Loucy (cell line): ENCODE measurements at regions not wholly inside any gene's neighbourhood (a gene's known extent, or its start where the extent isn't known, plus 50 kb on each side); places are given as distances from the start of the nearest gene placed in this dataset.

ENCODE experiments used
- EZH2phosphoT487 ChIP-seq: fragments of 200-600 bp; IDR thresholded peaks from 2 replicates; pipeline ENCODE4 v1.6.1; 2018; ENCODE audit warnings: antibody characterized with exemption, mild to moderate bottlenecking, moderate library complexity, borderline replicate concordance
- TF ChIP-seq, protein P1 (sequence below): fragments of 200-600 bp; sonication (generic); conservative IDR thresholded peaks from 2 replicates; pipeline ENCODE4 v1.5.1; 2014; ENCODE audit warnings: mild to moderate bottlenecking, antibody characterized with exemption, low read length

DNA sequence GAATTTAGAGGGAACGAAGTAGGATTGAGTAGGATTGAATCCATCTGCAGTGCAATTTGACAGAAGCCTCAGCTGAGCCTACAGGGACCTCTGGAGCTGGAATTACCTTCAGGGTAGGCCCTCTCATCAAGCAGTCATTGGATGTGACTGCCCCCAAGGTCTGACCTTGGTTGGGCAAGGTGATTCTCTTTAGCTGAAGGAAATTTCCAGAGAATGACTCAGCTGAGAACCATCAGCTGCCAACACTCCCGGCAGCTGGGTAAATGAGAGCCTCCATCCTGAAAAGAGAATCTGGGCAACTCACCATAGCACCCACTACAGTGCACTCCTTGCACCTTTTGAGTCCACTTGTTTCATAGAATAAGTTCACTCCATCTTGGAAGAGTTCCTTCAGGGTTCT is 113.5 kb upstream of the MED13 start:
- TF ChIP-seq, protein P1, sequence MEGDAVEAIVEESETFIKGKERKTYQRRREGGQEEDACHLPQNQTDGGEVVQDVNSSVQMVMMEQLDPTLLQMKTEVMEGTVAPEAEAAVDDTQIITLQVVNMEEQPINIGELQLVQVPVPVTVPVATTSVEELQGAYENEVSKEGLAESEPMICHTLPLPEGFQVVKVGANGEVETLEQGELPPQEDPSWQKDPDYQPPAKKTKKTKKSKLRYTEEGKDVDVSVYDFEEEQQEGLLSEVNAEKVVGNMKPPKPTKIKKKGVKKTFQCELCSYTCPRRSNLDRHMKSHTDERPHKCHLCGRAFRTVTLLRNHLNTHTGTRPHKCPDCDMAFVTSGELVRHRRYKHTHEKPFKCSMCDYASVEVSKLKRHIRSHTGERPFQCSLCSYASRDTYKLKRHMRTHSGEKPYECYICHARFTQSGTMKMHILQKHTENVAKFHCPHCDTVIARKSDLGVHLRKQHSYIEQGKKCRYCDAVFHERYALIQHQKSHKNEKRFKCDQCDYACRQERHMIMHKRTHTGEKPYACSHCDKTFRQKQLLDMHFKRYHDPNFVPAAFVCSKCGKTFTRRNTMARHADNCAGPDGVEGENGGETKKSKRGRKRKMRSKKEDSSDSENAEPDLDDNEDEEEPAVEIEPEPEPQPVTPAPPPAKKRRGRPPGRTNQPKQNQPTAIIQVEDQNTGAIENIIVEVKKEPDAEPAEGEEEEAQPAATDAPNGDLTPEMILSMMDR, result no peak
- TF ChIP-seq EZH2phosphoT487, result no peak
